ENCODE measurements at regions not wholly inside any gene's neighbourhood (a gene's known extent, or its start where the extent isn't known, plus 50 kb on each side); places are given as distances from the start of the nearest gene placed in this dataset.

DNA sequence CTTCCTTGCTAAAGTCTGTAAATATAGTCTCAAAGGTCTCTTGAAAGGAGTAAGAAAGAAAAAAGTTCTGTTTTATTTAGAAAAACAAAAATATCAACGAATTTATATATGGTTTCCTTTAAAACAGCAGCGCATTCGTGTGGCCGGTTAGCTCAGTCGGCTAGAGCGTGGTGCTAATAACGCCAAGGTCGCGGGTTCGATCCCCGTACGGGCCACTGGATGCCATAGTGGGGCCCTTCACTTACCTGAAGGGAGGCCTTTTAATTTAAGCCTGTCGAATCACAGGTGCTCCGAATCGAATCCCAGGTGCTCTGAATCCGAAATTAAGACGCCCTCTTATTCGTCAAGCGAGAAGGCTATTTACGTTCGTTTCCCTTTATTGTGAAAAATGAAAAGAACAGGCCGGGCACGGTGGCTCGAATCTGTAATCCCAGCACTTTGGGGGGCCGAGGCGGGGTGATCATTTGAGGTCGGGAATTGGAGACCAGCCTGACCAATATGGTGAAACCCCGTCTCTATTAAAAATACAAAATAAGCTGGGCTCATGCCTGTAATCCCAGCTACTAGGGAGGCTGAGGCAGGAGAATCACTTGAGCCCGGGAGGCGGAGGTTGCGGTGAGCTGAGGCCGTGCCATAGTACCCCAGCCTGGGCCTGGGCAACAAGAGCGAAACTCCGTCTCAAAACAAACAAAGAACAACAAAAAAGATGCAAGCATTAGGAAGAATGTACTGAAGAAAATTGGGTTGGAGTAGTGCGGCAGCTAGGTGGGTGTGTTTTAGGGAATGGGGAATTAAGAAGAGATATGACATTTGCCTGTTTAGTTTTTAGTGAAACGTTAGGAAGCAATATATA, 195.8 kb upstream of the ZNF184 start (continued):
- TF ChIP-seq TCF12 (IDR thresholded peaks at IDR 0.05) = no peak
- no peak for TF ChIP-seq TCF12 (CRISPR knock-in tag; IDR thresholded peaks at IDR 0.05)
- TF ChIP-seq SYNCRIP (IDR thresholded peaks at IDR 0.05; ENCODE audit: insufficient read depth, low read depth, low read length) = no peak
- TF ChIP-seq MEIS2 (CRISPR knock-in tag; IDR thresholded peaks at IDR 0.05) = peak; percentile 63; the same call in 1 of the 2 replicates
- TF ChIP-seq HNRNPLL (IDR thresholded peaks at IDR 0.05; ENCODE audit: low read depth, low read length, poor library complexity, severe bottlenecking) = no peak
- TF ChIP-seq ZKSCAN1 (IDR thresholded peaks at IDR 0.05; ENCODE audit: low read length) = peak; percentile 88
- TF ChIP-seq, protein P1, sequence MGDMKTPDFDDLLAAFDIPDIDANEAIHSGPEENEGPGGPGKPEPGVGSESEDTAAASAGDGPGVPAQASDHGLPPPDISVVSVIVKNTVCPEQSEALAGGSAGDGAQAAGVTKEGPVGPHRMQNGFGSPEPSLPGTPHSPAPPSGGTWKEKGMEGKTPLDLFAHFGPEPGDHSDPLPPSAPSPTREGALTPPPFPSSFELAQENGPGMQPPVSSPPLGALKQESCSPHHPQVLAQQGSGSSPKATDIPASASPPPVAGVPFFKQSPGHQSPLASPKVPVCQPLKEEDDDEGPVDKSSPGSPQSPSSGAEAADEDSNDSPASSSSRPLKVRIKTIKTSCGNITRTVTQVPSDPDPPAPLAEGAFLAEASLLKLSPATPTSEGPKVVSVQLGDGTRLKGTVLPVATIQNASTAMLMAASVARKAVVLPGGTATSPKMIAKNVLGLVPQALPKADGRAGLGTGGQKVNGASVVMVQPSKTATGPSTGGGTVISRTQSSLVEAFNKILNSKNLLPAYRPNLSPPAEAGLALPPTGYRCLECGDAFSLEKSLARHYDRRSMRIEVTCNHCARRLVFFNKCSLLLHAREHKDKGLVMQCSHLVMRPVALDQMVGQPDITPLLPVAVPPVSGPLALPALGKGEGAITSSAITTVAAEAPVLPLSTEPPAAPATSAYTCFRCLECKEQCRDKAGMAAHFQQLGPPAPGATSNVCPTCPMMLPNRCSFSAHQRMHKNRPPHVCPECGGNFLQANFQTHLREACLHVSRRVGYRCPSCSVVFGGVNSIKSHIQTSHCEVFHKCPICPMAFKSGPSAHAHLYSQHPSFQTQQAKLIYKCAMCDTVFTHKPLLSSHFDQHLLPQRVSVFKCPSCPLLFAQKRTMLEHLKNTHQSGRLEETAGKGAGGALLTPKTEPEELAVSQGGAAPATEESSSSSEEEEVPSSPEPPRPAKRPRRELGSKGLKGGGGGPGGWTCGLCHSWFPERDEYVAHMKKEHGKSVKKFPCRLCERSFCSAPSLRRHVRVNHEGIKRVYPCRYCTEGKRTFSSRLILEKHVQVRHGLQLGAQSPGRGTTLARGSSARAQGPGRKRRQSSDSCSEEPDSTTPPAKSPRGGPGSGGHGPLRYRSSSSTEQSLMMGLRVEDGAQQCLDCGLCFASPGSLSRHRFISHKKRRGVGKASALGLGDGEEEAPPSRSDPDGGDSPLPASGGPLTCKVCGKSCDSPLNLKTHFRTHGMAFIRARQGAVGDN (CRISPR knock-in tag; IDR thresholded peaks at IDR 0.05) = peak; percentile 21; the same call in 1 of the 2 replicates
- TF ChIP-seq ARNT (IDR thresholded peaks at IDR 0.05) = no peak
- peak; percentile 20 for TF ChIP-seq ZFP36 (IDR thresholded peaks at IDR 0.05; ENCODE audit: borderline replicate concordance, low read depth, low read length, partially characterized antibody)
- TF ChIP-seq CCDC6 (CRISPR knock-in tag; IDR thresholded peaks at IDR 0.05) = no peak
- TF ChIP-seq MED1 (CRISPR knock-in tag; IDR thresholded peaks at IDR 0.05) = peak; percentile 38; the same call in 1 of the 2 replicates
- peak; percentile 29; the same call in 1 of the 2 replicates for TF ChIP-seq ZSCAN9 (CRISPR knock-in tag; IDR thresholded peaks at IDR 0.05; ENCODE audit: borderline replicate concordance)
- TF ChIP-seq ZNF20 (CRISPR knock-in tag; IDR thresholded peaks at IDR 0.05) = peak; percentile 29; the same call in 1 of the 2 replicates
- TF ChIP-seq MAF1 (CRISPR knock-in tag; IDR thresholded peaks at IDR 0.05; ENCODE audit: borderline replicate concordance) = peak; percentile 98
- peak; percentile 85 for TF ChIP-seq GATAD2A (CRISPR knock-in tag; IDR thresholded peaks at IDR 0.05)
- no peak for TF ChIP-seq ZNF530 (CRISPR knock-in tag; IDR thresholded peaks at IDR 0.05; ENCODE audit: low read depth)
- TF ChIP-seq, protein P2, sequence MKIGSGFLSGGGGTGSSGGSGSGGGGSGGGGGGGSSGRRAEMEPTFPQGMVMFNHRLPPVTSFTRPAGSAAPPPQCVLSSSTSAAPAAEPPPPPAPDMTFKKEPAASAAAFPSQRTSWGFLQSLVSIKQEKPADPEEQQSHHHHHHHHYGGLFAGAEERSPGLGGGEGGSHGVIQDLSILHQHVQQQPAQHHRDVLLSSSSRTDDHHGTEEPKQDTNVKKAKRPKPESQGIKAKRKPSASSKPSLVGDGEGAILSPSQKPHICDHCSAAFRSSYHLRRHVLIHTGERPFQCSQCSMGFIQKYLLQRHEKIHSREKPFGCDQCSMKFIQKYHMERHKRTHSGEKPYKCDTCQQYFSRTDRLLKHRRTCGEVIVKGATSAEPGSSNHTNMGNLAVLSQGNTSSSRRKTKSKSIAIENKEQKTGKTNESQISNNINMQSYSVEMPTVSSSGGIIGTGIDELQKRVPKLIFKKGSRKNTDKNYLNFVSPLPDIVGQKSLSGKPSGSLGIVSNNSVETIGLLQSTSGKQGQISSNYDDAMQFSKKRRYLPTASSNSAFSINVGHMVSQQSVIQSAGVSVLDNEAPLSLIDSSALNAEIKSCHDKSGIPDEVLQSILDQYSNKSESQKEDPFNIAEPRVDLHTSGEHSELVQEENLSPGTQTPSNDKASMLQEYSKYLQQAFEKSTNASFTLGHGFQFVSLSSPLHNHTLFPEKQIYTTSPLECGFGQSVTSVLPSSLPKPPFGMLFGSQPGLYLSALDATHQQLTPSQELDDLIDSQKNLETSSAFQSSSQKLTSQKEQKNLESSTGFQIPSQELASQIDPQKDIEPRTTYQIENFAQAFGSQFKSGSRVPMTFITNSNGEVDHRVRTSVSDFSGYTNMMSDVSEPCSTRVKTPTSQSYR (CRISPR knock-in tag; IDR thresholded peaks at IDR 0.05; ENCODE audit: borderline replicate concordance) = no peak
- no peak for TF ChIP-seq MIER3 (CRISPR knock-in tag; IDR thresholded peaks at IDR 0.05; ENCODE audit: borderline replicate concordance)
- TF ChIP-seq ZNF264 (CRISPR knock-in tag; IDR thresholded peaks at IDR 0.05) = no peak; the same call in 1 of the 2 replicates
- no peak for TF ChIP-seq ZSCAN20 (CRISPR knock-in tag; IDR thresholded peaks at IDR 0.05; ENCODE audit: borderline replicate concordance)
- no peak; the same call in 1 of the 2 replicates for TF ChIP-seq HOXA9 (CRISPR knock-in tag; IDR thresholded peaks at IDR 0.05; ENCODE audit: borderline replicate concordance)
- no peak for TF ChIP-seq ZNF282 (IDR thresholded peaks at IDR 0.05; ENCODE audit: partially characterized antibody)

Data from HepG2 (cell line).